HG03135 (cell line): ENCODE measurements at regions not wholly inside any gene's neighbourhood (a gene's known extent, or its start where the extent isn't known, plus 50 kb on each side); places are given as distances from the start of the nearest gene placed in this dataset.
A peak's percentile ranks its signal among the peaks of the same experiment; 100 is the strongest.
"Not testable (repeated sequence)": the region's sequence is repeated elsewhere in the genome, so short reads cannot be mapped to it uniquely, and the experiment has no call there.

Experiments used
- ATAC-seq: cut with Tn5 transposase; IDR thresholded peaks from one replicate; pipeline ENCODE4 v1.9.1; 2021; ENCODE audit warnings: mild to moderate bottlenecking, moderate library complexity; ENCODE audit not compliant: unreplicated experiment

DNA sequence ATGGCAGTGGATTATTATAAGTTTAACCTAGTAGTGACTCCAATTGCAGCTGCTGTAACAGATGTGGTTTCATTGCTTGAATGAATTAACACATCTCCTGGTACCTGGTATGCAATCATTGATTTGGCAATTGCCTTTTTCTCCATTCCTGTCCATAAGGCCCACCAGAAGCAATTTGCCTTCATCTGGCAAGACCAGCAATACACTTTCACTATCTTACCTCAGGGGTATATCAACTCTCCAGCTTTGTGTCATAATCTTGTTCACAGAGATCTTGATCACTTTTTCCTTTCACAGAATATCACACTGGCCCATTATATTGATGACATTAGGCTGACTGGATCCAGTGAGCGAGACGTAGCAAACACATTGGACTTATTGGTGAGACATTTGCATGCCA lies 128.7 kb upstream of the ZC3H12C start:
- no peak for ATAC-seq

DNA sequence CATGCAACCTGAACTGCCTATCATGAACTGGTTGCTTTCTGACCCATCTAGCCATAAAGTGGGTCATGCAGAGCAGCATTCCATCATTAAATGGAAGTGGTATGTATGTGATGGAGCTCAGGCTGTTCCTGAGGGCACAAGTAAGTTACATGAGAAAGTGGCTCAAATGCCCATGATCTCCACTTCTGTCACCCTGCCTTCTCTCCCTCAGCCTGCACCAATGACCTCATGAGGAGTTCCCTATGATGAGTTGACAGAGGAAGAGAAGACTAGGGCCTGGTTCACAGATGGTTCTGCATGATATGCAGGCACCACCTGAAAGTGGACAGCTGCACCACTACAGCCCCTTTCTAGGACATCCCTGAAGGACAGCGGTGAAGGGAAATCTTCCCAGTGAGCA lies 127.7 kb upstream of the ZC3H12C start:
- ATAC-seq: not testable (repeated sequence)

DNA sequence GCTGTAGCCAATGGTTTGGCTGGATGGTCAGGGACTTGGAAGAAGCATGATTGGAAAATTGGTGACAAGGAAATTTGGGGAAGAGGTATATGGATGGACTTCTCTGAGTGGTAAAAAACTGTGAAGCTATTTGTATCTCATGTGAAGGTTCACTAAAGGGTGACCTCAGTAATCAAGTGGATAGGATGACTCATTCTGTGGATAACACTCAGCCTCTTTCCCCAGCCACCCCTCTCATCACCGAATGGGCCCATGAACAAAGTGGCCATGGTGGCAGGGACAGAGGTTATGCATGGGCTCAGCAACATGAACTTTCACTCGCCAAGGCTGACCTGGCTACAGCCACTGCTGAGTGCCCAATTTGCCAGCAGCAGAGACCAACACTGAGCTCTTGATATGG lies 127.3 kb upstream of the ZC3H12C start:
- not testable (repeated sequence) for ATAC-seq

DNA sequence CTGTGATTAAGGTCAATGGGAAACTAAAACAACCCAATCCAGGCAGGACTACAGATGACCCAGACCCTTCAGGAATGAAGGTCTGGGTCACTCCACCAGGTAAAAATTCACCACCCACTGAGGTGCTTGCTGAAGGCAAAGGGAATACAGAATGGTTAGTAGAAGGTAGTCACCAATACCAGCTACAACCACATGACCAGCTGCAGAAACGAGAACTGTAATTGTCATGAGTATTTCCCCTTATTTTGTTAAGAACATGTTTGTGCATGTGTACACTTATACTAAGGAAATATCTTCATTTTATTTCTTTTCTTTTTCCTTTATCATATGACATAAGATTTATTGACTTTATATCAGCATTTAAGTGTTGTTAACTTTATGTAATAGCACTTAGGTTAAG lies 126.1 kb upstream of the ZC3H12C start:
- ATAC-seq: not testable (repeated sequence)

DNA sequence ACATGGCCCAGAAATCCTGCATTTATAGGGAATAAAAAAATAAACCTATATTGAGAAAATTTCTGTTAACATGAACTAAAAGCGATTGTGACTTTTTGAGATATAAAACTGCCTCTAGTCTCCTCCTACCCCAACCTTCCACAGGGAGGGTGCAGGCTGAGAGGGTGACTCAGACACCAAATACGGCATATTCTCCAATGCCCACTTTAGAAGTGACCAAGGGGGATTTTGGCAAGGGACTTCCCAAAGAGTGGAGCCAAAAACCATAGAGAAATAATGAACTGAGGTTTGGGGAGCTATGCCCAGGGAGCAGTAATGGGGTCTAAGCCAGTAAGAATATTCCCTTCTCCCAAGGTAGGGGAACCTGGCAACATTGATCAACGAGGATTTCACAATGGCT lies 124.9 kb upstream of the ZC3H12C start:
- no peak for ATAC-seq

DNA sequence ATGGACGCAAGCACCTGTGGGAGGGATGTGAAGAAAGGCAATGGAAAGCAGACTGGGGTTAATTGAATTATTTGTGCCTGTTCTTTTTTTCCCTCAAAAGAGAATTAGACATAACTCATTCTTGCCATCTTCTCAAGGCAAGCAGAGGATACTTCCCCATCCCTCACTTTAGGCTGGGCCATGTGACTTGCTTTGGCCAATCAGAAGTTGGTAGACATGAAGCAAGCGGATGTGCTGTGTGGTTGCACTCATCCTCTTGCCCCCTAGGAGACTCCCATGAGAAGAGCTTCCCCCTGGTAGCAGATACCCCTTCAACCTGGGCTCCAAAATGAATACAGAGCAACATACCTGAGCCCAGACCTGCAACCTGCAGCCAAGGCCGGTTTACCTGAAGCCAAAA lies 124.4 kb upstream of the ZC3H12C start:
- no peak for ATAC-seq

DNA sequence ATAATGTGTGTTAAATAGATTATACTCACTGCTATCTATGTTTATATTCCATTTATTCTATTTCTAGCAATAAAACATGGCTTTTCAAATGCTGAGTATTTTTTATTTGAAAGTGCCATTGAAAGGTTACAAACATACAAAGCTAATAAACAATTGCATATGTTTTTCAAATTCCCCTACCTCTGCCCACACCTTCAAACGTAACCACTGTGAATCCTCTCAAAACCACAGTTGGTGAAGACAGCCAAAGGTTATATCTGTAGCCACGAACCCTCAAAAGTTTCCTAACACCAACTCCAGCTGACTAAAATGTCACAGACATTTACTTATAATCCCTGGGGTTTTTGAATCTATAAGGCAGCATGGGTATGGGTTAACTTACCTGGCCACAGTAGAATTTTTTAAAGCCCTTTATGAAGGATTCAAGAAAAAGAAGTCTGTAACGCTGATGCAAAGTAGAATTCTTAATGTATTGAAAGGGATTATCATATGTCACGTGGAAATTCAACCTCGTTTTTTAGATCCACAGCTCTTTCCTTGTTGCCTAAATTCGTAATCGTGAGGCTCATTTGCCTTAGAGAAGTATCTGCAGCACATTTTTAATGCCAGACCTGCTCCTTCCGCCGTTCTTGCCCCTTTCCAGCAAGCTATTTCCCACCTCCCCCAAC lies 122.5 kb upstream of the ZC3H12C start:
- peak; percentile 54 for ATAC-seq

DNA sequence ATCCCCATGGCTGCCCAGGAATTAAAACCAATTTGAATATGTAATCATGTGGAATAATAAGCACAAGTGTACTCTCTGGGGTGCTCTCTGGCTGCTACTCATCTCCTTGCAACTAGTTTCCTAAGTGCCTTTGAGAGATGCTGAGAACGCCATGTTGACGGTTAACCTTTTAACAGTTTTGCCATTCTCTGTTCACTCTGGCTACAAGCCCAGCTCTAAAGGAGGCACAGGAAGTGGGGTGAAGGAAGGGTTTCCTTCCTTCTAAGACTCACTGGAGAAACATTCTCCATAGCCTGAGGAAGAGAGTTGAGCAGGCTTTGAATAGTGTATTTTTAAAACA lies 122.0 kb upstream of the ZC3H12C start:
- no peak for ATAC-seq

DNA sequence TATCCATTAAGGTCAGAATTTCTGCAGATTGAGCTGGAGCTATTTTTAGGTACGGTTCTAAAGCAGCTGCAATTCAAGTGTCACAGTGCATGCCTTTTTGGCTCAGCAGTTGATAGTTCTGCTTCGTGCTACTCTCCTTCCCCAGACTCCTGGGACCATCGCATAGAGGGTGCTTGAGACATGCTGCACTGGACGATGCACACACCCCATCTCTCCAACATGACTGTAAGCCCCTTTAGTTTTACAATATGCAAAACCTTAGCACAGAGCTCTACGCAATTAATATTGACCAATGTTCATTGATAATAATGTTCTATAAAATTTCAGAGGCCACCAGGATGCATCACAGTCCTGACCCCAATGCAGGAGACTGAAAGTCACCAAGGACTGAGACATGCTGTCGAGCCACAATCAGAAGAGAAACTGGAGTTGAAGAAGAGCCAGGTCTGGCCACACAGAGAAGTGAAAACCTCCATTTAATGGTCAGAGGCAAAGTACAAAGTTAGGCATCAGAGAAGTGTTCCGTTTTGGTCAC lies 120.9 kb upstream of the ZC3H12C start:
- ATAC-seq: peak; percentile 72

DNA sequence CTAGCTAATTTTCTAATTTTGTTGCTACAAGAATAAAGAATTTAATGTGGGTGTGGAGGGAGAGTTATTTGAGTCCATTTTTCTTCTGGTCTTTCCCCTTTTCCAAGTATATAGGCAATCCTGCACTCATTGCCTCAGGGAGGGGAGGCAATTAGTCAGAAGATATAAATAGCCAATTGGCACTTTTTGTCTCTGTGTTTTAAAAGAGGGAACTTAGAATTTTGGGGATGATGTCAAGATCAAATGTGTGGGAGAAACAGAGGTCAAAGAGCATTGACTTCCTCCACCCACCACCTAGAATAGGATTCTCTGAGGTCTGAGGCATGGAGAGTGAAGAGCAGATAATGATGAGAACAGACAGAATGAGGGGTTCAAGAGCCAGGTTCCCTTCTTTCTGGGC lies 120.3 kb upstream of the ZC3H12C start:
- no peak for ATAC-seq

DNA sequence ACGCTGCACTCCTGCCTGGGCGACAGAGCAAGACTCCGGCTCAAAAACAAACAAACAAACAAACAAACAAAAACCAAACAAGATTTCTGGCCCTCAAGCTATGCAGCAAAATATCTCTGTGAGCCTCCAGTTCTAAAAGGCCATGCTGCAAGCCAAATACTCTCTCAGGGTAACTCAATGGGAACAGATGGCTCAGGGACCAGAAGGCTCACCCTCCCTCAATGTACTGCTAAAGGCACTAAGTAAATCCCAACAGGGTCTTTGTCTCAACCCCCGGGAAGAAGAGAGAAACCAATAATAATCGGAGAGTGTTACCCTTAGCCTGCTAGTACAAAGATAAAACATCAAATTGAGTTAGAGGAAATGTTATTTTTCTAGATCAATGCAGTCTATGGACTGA lies 119.7 kb upstream of the ZC3H12C start:
- no peak for ATAC-seq

DNA sequence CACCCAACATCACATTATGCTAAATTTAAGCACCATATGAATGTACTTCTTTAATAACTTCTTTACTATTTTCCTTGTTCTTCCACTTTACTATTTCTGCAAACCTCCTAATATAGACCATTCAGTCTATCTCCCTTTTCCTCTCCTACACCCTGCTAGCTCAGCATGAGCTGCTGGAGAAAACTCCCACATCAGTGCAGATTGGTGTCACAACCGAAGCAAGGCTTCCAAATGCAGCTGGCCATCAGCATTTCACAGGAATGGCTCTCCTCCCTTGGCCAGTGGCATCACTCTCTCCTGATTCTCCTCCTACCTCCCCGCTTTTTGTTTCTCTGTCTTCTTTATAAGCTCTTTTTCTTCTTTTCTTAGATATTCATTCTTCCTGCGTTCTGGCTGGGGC lies 118.7 kb upstream of the ZC3H12C start:
- ATAC-seq: no peak

DNA sequence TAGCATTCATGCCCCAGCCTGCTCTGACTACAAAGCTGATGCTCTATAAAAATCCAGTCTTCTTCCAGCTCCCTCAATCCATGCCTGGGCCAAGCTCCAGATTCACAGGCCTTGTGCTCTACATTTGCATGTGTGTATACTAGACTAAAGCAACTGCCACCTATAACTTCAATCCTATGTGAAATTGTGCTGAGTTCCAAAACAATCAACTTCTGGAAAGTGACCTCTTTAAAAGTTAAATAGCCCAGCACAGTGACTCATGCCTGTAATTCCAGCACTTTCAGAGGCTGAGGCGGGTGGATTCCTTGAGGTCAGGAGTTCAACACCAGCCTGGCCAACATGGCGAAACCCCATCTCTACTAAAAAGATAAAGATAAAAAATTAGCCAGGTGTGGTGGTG lies 114.3 kb upstream of the ZC3H12C start:
- ATAC-seq: no peak

DNA sequence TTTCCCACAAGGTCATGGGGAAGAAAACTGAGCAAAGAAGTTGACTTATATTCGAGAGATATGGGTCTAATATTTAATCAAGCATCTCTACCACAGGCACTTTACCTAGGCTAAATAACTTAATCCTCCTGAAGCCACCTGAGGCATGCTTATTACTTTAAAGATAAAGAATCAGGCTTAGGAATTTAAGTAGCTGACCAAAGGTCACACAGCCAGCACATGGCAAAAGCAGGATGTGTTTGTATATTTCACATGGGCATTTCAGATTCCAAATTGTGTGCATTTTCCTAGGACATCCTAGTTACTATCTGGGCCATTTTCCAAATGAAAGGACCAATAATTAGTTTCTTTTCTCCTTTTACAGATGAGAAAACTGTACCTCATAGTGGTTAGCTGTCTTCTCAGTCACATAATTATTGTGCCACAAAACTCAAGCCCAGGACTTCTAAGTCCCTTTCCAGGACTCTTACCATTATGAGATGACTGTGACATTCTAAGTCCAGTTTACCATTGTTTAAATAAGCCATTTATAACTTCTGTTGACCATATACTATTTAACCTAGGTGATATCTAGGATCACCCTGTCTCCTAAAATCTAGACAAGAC lies 112.1 kb upstream of the ZC3H12C start:
- no peak for ATAC-seq

DNA sequence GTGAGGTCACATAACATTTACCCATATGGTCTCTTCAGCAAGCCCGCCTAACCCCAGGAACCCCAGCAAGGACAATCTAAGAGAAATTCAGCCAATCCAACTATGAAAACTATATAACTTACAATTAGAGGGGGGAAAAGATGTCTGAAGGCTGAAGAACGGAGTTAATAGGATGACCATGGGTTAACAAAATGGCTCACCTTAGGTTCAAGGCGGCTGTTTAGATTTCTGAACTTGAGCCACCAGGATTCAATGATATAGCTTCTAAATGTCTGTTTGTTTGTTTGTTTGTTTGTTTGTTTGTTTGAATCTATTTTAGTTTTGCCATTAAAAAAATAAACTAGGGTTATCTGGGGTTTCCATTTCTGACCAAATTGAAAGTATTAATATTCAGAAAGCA lies 109.8 kb upstream of the ZC3H12C start:
- ATAC-seq: no peak

DNA sequence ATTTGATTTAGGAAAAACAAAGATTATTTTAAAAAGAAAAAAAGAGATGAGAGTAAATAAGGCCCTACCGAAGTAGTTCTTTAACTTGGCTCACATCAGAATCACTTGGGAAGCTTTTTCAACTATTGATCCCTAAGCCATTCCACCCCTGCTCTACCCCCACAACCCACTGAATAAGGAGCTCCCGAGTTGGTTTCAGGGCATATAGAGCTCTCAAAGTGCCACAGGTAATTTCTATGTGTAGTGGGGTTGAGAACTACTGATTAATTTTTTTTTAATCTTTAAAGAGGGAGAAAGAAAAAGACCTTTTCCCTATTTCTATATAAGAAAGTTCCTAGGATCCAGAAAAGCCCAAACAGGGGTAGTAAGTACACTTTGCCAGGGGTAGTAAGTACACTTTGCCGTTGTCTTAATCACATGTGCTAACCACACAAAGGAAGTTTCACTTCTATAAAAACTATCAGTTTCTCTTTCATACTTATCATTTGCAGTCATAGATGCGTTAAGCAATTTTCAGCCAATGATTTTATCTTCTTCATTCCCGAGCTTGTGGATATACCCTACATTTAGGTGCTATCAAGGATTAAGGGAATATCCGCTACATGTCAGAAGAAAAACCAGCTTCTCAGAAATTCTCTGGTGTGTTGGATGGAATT lies 108.4 kb upstream of the ZC3H12C start:
- ATAC-seq: peak; percentile 96

DNA sequence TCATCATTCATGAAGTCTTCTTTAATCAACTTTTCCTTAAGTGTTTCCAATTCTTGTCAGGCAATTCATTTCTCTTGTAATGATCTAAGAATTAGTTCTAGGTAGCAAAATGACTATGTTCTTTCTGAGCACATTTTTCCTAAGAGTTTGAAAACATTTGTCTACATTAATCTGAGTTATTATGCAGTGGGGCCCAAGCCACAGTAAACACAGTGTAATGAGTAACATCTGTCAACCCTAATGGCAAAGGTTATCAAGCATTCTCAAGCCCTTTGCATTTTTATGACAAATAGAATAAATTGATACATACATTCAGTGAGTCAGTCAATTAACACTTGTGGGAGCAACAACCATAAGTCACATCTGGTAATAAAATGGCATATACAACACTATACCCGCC lies 106.7 kb upstream of the ZC3H12C start:
- ATAC-seq: no peak

DNA sequence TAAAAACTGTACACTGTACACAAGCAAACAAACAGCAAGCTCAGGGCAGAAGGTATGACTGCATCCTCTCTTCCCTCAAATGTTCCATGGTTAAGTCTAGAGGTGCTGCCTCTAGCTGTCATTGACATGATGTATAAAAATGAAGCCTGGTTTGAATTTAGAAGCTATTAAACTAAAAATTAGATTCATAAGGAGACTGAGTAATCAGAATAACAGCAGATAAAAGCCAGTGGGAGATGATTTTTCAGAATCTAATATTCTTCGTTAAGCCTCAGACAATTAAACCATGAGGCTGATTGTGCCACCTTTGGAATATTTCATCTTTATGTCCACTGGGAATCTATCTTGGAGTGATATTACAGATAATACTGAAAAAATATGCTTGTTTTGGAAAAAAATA lies 101.4 kb upstream of the ZC3H12C start:
- no peak for ATAC-seq

DNA sequence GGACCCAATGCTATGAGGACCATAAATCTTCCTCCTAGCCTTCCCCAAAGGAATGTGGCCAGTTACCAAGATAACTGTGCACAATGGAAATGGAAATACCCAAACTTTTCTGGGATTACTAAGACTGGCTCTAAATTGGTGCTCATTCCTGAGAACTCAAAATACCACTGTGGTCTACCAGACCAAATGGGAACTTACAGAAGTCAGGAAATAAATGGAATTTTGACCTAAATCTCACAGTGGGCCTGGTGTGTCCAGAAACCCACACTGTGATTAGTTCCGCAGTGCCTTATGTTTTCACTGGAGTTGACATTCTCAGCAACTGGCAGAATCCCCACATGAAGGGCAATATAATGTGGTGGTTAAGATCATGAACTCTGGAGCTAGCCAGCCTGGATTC lies 99.4 kb upstream of the ZC3H12C start:
- ATAC-seq: no peak

DNA sequence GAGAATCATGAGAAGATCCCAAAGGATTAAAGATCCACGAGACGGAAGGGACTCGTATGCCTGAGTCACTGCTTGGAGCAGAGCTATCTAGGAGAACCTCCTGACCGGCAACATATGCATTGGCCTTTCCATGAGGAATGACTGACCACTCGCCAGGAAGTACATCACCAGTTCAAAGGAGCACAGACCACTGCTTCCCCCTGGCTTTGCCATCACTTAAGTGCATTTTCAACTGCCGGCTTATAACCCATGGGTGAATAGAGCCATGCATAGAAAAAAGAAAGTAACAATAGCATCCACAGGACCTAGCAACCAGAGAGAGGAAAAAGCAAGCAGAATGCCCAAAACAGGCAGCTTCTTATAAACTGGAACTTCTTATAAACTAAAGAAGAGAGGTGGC lies 98.3 kb upstream of the ZC3H12C start:
- ATAC-seq: no peak

DNA sequence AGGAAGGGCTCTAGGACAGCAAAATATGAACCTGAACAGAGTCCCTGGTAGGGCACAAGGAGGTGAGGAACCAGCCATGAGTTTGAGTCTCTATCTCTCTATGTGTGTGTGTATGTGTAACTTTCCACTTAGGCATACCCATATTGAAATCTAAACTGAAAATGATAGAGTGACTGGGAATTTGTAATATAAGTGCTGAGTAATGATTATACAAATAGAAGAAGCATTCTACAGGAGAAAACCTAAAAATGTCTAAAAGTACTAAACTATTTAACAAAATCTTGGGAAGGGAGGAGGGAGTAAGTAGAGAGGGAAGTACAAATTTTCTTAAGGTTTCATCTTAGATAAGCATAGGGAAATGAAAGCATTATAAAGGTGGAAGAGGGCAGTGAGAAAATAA lies 97.1 kb upstream of the ZC3H12C start:
- no peak for ATAC-seq

DNA sequence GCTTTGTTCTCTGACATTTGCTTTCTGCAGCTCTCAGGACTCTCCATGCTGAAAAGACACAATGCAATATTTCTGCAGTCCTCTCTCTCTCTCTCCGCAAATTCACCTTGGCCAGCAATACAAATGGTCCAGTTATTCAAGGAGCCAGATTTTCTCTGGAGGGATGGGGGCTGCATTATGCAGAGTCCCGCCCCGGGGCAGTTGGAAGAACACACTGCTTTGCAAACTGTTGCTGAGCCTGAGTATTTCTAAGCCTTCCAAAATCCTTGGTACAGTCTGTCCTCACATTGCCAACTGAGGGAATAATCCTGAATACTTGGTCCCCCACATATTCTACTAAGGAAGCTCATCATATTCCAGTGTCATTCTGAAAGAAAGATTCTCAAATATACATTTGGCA lies 94.3 kb upstream of the ZC3H12C start:
- ATAC-seq: no peak
